HCT116 (cell line): ENCODE measurements at regions not wholly inside any gene's neighbourhood (a gene's known extent, or its start where the extent isn't known, plus 50 kb on each side); places are given as distances from the start of the nearest gene placed in this dataset.

ENCODE experiments used
- ATF3 ChIP-seq: IDR thresholded peaks from 2 replicates; pipeline ENCODE4 v1.6.1; 2012
- CBX3 ChIP-seq: IDR thresholded peaks from 2 replicates; pipeline ENCODE4 v1.6.1; 2012; ENCODE audit warnings: low read depth
- CEBPB ChIP-seq: IDR thresholded peaks from 2 replicates; pipeline ENCODE4 v1.6.1; 2012; ENCODE audit warnings: low read depth
- CTCF ChIP-seq, 3 experiments: fragments of 200-600 bp in 1 of 3; sonication (generic) in 1 of 3; IDR thresholded peaks in 2 of 3; conservative IDR thresholded peaks in 1 of 3; 2 replicates each; pipeline ENCODE4 v1.5.1; 2012 to 2017; ENCODE audit warnings: low read depth in 2 of 3, low read length in 2 of 3, antibody characterized with exemption in 1 of 3, borderline replicate concordance in 1 of 3, control low read depth in 1 of 3, mild to moderate bottlenecking in 1 of 3, mixed read lengths in 1 of 3, mixed run types in 1 of 3, moderate library complexity in 1 of 3; ENCODE audit not compliant: insufficient read depth in 1 of 3
- EGR1 ChIP-seq: IDR thresholded peaks from 2 replicates; pipeline ENCODE4 v1.6.1; 2012; ENCODE audit warnings: low read depth
- ELF1 ChIP-seq: IDR thresholded peaks from 2 replicates; pipeline ENCODE4 v1.6.1; 2012; ENCODE audit warnings: low read depth, borderline replicate concordance
- EZH2 ChIP-seq: fragments of 200-600 bp; sonication (generic); IDR thresholded peaks from 2 replicates; pipeline ENCODE4 v1.6.1; 2017; ENCODE audit warnings: antibody characterized with exemption, mixed run types
- MAX ChIP-seq: IDR thresholded peaks from 2 replicates; pipeline ENCODE4 v1.6.1; 2012
- POLR2A ChIP-seq: IDR thresholded peaks from 2 replicates; pipeline ENCODE4 v1.7.0; 2011; ENCODE audit warnings: borderline replicate concordance; ENCODE audit not compliant: insufficient read depth, insufficient read length; ENCODE audit errors: extremely low read depth
- POLR2AphosphoS5 ChIP-seq: IDR thresholded peaks from 2 replicates; pipeline ENCODE4 v1.6.1; 2011; ENCODE audit warnings: mild to moderate bottlenecking, low read depth, low read length, moderate library complexity
- RAD21 ChIP-seq: IDR thresholded peaks from 2 replicates; pipeline ENCODE4 v1.6.1; 2012; ENCODE audit warnings: low read depth, mild to moderate bottlenecking
- SIN3A ChIP-seq: IDR thresholded peaks from 2 replicates; pipeline ENCODE4 v1.6.1; 2012; ENCODE audit warnings: low read depth
- TF ChIP-seq, protein P1 (sequence below): IDR thresholded peaks from 2 replicates; pipeline ENCODE4 v1.6.1; 2011; ENCODE audit warnings: mild to moderate bottlenecking, low read length, moderate library complexity; ENCODE audit not compliant: insufficient replicate concordance; ENCODE audit errors: extremely low read depth

- TF ChIP-seq, protein P1, sequence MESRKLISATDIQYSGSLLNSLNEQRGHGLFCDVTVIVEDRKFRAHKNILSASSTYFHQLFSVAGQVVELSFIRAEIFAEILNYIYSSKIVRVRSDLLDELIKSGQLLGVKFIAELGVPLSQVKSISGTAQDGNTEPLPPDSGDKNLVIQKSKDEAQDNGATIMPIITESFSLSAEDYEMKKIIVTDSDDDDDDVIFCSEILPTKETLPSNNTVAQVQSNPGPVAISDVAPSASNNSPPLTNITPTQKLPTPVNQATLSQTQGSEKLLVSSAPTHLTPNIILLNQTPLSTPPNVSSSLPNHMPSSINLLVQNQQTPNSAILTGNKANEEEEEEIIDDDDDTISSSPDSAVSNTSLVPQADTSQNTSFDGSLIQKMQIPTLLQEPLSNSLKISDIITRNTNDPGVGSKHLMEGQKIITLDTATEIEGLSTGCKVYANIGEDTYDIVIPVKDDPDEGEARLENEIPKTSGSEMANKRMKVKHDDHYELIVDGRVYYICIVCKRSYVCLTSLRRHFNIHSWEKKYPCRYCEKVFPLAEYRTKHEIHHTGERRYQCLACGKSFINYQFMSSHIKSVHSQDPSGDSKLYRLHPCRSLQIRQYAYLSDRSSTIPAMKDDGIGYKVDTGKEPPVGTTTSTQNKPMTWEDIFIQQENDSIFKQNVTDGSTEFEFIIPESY = no peak
- TF ChIP-seq CTCF (IDR thresholded peaks at IDR 0.05 in 2 of 3, conservative IDR thresholded peaks at IDR 0.05 in 1 of 3; ENCODE audit: borderline replicate concordance in 1 of 3, insufficient read depth in 1 of 3, low read depth in 2 of 3, low read length in 2 of 3) = no peak
- TF ChIP-seq POLR2A = no peak
- TF ChIP-seq SIN3A = no peak
- no peak for TF ChIP-seq RAD21
- no peak for TF ChIP-seq CBX3
- no peak for TF ChIP-seq EGR1
- TF ChIP-seq ATF3 = no peak
- no peak for TF ChIP-seq MAX
- TF ChIP-seq CEBPB = no peak
- no peak for TF ChIP-seq EZH2
- TF ChIP-seq POLR2AphosphoS5 = no peak
- TF ChIP-seq ELF1 = no peak
These were observed 59.1 kb upstream of the RAB3GAP2 start for GRCh38 chr1:220331318-220331717.
